ENCODE measurements at regions not wholly inside any gene's neighbourhood (a gene's known extent, or its start where the extent isn't known, plus 50 kb on each side); places are given as distances from the start of the nearest gene placed in this dataset.

GRCh38 chr12:92552412-92553108, 150.2 kb upstream of the PLEKHG7 start:
- no peak for DNase-seq

DNA sequence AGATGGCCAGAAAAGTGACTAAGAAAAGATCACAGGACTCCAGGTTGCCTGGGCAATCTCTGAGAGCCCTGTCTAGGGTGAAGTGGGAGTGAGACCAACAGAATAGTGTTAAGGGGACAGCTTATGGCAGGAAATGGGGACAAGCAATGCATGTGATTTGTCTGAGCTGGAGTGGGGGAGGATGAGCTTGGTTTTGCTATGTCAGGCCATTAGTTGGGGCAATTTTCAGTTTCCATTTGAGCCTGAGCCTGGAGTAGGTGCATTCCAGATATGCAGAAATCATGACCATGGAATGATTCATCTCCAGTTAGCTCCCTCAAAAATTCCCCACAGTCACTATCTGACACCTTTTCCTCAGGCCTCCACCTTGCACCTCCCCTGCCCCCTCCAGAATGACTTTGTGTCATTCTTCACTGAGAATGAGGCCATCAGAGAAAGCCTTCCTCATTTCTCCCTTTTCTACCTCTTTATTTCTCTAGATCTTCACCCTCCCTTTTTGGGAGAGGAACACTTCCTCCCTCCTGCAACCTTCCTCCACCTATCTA, 150.9 kb upstream of the PLEKHG7 start:
- DNase-seq = no peak

DNA sequence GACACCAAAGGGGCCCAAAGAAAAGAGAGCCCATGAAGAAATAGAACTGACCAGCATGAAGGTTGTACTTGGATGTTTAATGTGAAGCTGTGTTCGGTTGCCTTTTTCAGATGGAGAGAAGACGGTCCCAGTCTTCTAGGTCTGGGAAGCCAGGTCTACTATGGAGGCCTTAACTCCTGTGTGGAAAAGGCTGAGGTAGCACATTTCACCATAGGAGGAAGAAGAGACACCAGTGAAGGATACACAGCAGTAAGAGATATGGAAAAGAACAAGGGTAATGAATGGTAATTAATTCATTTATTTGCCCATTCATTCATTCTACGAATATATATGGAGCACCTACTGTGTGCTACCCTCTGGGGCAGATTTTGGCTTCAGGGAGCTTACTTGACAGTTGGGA, 151.6 kb upstream of the PLEKHG7 start:
- no peak for DNase-seq

DNA sequence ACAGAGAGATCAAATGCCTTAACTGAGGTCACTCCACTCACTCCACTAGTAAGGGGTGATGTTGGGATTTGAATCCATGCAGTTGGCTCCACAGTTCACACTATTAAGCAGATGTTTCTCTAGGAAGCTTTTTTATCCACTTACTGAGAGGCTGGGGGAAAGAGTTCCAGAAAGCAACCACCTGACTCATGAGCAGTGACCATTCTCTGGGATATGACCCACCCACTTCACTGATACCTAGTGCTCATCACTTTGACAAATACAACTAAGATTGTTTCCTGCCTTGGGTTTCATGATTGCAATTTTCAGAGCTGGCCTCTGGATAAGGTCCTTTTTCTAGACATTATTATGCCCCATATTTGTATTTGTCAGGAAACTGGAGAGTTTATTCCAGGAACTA, 152.1 kb upstream of the PLEKHG7 start:
- no peak for DNase-seq

DNA sequence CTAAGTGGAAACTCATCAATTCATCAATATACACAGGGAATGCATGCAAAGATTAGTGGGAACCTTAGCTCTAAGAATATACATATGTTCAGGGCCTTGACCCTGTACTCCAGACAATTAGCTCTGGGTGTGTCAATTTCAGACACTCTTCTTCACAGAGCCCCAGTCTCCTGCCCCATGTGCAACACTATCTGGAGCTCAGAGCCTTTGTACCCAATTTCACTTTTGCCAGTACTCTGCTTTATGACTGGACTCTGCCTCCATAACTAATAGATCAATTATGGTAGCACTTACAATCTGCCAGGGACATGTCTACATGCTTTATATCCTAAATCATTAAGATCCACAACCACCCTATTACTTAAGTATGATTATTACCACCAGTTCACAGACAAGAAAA, 152.5 kb upstream of the PLEKHG7 start:
- no peak for DNase-seq

DNA sequence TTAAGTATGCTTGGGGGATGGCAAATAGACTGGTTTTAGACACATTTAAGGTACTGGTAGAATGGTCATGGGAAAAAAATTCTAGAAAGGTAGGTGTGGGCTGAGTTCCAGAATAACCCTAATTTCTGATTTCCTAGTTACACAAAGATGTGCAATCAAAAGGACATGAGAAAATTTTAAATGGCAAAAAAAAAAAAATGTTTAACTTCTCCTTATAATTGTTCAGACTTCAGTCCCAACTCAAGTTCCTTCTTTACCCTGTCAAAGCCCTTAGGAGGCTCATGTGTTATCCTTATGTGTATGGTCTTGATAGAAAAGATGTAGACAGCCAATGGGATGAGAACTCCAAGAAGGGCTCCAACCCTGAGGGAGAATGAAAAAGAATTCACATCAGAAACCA, 153.3 kb upstream of the PLEKHG7 start:
- DNase-seq = no peak

DNA sequence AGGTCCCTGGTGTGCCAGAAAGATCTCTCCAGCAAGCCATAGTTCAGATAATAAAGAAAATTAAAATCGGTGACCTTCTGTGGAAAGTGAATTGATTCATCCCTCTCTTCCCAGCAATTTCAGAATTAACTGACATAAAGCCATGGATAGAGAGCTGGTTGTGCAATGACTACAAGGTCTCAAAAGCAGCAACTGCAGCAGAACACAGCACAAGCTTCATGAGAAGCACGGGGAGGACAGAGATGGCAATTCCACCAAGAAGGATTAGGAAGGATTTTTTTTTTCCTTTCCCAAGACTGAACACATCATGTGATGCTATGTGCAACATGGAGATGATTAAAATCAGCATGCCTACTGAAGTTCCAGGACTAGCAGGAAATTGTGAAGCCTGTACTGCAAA, 154.9 kb upstream of the PLEKHG7 start:
- DNase-seq = no peak

GRCh38 chr12:92547420-92547819, 155.4 kb upstream of the PLEKHG7 start:
- no peak for DNase-seq

DNA sequence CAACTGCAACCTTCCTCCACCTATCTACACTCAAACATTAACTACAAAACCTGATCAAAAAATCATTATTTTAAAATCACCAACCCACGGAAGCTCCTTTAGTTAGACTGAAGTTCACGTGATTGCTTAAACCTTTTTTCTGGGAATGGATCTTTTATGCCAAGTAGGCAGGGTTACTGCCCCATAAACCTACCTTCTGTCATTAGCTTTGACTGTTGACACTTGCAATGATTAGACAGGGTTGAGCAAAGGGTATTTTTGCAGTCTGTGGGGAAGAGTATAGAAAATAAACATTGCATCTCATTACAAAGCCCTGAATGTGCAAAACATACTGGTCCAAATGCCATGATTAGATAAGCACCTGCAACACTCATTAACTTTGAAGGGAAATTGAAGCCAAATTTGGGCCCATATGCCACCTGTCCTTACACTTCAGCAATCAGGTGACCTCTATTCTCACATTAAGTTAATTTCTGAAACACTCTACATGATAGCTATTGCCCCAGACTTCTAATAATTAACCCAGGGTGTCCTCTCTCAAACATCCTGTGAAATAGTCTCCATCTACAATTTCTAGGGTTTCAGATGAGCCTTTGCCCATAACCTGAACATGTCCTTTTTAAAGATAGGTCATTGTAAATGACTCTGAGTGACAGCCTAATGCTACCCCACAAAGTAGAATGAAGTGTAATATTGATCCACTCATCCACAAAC, 156.0 kb upstream of the PLEKHG7 start:
- no peak for DNase-seq

DNA sequence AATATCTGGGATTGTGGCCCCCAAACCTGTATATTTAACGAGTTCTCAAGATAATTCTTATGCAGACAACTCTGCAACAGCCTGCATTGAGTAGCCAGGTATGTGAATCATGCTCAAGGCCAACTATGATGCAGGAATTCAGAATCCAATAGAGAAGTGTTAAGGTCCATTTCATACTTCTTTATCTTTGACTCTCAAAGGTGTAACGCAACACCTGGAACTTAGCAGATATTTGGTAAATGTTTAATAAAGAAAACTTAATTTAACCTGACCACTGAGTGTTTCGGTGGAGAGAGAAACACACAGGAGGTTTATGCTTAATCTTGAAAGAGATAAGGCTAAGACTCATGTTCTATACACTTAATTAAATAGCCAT, 156.5 kb upstream of the PLEKHG7 start:
- DNase-seq = no peak

GRCh38 chr12:92544322-92544721, 158.5 kb upstream of the PLEKHG7 start:
- DNase-seq = no peak

GRCh38 chr12:92543840-92544239, 158.9 kb upstream of the PLEKHG7 start:
- DNase-seq = no peak

- no peak for DNase-seq
These were observed 159.4 kb upstream of the PLEKHG7 start for GRCh38 chr12:92543359-92543758.

GRCh38 chr12:92541731-92542130, 161.1 kb upstream of the PLEKHG7 start:
- DNase-seq = no peak

DNA sequence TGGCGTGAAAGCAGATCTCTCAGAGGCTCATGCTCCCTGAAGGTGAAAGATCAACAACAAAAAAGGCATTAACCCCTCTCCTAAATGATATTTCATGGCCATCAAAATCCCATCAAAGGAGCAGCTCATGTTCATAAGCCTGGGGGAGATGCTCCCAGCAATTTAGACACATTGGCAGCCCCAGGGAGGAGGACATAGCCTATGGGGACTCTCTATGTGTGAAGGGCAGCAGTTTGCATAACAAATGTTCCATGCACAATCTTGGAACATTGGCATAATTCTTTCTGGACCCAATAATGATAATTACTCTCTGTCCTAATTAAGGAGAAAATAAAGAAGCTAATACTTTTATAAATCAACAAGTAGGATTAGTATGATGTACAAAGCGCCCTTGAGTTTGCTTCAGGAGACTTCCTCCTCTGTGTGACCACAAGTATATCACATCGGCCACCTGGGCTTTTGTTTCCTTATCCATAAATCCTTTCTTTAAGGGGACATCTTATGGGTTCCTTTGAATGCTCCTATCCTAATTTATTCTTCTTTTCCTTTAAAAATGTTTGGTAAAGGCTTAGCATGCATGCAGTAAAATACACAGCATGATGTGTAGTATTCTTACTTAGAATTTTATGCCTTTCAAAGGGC, 161.9 kb upstream of the PLEKHG7 start:
- DNase-seq = no peak

GRCh38 chr12:92539976-92540781, 162.6 kb upstream of the PLEKHG7 start:
- no peak for DNase-seq

GRCh38 chr12:92539110-92539749, 163.6 kb upstream of the PLEKHG7 start:
- no peak for DNase-seq

- DNase-seq = no peak
These were observed 165.4 kb upstream of the PLEKHG7 start for GRCh38 chr12:92537290-92537960.

DNA sequence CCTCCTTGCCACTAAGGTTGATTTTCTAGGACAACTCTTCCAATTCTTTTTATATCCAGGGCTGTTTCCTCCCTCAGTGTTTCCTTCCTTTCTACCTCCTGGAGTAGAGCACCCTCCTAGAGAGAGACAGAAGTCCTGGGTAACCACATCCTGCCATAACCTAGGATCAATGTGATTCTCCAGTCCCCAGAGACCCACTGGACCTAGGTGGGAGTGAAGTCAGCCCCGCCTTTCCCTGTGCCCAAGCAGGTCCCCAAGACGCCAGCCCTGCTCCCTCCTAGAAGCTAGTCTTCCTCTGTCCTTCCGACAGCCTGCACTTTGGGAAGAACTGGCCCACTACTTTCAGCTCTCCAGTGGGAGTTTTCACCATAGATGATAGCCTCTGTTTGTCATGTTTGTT, 166.8 kb upstream of the PLEKHG7 start:
- DNase-seq = no peak

- DNase-seq = no peak
These were observed 169.4 kb upstream of the PLEKHG7 start for GRCh38 chr12:92533280-92533890.

GRCh38 chr12:92530706-92531105, 172.1 kb upstream of the PLEKHG7 start:
- no peak for DNase-seq

DNA sequence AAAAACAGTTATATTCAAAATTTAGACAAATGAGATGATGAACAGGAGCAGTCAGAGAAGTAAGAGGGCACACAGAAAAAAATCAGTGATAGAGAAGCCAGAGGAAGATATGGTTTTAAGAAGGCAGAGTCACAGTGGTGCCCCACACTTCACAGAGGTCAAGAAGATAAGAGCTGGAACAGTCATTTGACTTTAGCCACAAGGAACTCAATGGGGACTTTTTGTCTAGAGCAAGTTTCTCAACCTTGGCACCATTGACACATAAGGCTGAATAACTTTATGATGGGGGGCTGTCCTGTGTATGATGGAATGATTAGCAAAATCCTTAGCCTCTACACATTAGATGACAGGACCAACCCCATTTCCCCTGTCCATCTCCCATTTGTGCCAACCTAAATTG, 172.8 kb upstream of the PLEKHG7 start:
- no peak for DNase-seq
